ENCODE measurements at regions not wholly inside any gene's neighbourhood (a gene's known extent, or its start where the extent isn't known, plus 50 kb on each side); places are given as distances from the start of the nearest gene placed in this dataset.

DNA sequence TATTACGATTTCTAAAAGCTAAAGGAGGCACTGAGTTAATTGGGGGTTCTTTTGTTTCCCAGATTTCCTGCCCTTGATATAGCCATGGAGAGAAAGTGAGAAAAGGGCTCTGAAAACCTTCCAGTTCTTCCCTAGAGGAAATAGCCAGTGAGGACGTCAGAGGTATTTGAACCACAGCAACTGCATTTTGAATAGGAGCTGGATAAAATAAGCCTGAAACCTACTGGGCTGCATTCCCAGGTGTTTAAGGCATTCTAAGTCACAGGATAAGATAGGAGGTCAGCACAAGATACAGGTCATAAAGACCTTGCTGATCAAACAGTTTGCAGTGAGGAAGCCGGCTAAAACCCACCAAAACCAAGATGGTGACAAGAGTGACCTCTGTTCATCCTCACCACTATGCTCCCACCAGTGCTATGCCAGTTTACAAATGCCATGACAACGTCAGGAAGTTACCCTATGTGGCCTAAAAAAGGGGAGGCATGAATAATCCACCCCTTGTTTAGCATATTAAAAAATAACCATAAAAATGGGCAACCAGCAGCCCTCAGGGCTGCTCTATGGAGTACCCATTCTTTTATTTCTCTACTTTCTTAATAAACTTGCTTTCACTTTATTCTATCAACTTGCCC is 85.1 kb upstream of the FRMD4A start:
- no peaks in the 10 kb centered on the region for H3K4me1 ChIP-seq (ENCODE audit: low read depth)
- H3K9me3 ChIP-seq = no peaks in the 10 kb centered on the region
- DNase-seq (no peak), ATAC-seq (no peak)
- H3K36me3 ChIP-seq (ENCODE audit: low read depth) = no peaks in the 10 kb centered on the region
- intact Hi-C loops (cut with DNase I, micrococcal nuclease) = no loop called here
- no peak overlapping the region for H3K4me3 ChIP-seq
- TF ChIP-seq, protein P1, sequence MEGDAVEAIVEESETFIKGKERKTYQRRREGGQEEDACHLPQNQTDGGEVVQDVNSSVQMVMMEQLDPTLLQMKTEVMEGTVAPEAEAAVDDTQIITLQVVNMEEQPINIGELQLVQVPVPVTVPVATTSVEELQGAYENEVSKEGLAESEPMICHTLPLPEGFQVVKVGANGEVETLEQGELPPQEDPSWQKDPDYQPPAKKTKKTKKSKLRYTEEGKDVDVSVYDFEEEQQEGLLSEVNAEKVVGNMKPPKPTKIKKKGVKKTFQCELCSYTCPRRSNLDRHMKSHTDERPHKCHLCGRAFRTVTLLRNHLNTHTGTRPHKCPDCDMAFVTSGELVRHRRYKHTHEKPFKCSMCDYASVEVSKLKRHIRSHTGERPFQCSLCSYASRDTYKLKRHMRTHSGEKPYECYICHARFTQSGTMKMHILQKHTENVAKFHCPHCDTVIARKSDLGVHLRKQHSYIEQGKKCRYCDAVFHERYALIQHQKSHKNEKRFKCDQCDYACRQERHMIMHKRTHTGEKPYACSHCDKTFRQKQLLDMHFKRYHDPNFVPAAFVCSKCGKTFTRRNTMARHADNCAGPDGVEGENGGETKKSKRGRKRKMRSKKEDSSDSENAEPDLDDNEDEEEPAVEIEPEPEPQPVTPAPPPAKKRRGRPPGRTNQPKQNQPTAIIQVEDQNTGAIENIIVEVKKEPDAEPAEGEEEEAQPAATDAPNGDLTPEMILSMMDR (IDR thresholded peaks at IDR 0.05) = no peak

DNA sequence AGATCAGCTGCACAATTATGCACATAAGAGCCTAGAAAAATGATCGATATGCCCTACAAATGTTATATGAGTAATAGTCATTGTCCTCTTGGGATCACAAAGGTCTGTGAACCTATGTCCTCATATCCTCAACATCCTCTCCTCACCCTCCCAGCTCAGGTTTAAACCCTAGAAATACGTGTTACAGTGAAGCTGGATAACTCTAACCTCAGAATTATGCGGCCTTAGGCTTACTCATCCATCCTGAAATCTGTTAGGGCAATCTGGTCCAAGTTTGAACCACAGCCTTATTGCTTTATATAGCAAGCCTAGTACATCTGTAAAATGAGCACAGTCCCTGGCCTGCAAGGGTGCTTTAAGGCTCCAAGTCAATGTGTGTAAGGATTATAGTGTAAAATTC is 84.2 kb upstream of the FRMD4A start:
- H3K4me1 ChIP-seq (ENCODE audit: low read depth) = no peaks in the 10 kb centered on the region
- no peaks in the 10 kb centered on the region for H3K36me3 ChIP-seq (ENCODE audit: low read depth)
- no peak for DNase-seq
- intact Hi-C loops (cut with DNase I, micrococcal nuclease) = no loop called here
- H3K4me3 ChIP-seq = no peak overlapping the region
- H3K9me3 ChIP-seq = no peaks in the 10 kb centered on the region
- TF ChIP-seq, protein P1 (IDR thresholded peaks at IDR 0.05) = no peak
- ATAC-seq = no peak

DNA sequence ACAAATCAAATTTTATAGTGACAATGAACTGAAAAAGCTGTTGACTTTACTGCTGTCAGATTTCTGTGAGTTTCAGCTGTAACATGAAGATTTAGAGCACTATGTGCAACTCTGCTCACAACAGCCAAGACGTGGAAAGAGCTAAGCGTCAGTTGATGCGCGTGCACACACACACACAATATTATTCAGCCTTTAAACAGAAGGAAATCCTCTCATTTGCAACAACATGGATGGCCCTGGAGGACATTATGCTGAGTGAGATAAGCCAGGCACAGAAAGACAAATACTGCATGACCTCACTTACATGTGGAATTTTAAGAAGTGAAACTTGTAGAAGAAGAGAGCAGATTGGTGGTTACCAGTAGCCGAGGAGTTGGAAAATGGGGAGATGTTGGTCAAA is 82.8 kb upstream of the FRMD4A start:
- DNase-seq (no peak), ATAC-seq (no peak)
- Histone ChIP-seq H3K4me3 (no peak overlapping the region), H3K9me3 (no peaks in the 10 kb centered on the region), H3K4me1 (ENCODE audit: low read depth) (no peaks in the 10 kb centered on the region), H3K36me3 (ENCODE audit: low read depth) (no peaks in the 10 kb centered on the region)
- intact Hi-C loops (cut with DNase I, micrococcal nuclease) = no loop called here
- TF ChIP-seq, protein P1 (IDR thresholded peaks at IDR 0.05) = no peak

DNA sequence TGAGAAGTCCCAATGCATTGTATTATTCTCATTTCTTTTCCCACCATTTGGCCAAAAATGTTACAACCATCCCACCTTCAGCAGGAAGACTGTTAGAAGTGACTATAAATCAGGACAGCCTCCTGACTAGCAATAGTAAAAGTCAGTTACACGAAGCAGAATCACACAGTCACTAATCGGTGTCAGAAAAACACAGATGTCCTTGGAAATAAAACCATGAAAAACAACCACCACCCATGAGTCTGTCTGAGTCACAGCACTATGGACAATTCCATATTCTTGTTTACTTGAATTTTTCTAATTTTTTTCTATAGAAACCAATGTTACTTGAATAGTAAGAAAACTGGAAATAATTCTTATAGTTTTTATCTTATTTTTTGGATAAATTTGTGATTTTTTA is 81.9 kb upstream of the FRMD4A start:
- TF ChIP-seq, protein P1 (IDR thresholded peaks at IDR 0.05) = no peak
- ATAC-seq (no peak), DNase-seq (no peak)
- Histone ChIP-seq H3K9me3 (no peaks in the 10 kb centered on the region), H3K36me3 (ENCODE audit: low read depth) (no peaks in the 10 kb centered on the region), H3K4me3 (no peak overlapping the region), H3K4me1 (ENCODE audit: low read depth) (no peaks in the 10 kb centered on the region)
- intact Hi-C loops (cut with DNase I, micrococcal nuclease) = no loop called here

DNA sequence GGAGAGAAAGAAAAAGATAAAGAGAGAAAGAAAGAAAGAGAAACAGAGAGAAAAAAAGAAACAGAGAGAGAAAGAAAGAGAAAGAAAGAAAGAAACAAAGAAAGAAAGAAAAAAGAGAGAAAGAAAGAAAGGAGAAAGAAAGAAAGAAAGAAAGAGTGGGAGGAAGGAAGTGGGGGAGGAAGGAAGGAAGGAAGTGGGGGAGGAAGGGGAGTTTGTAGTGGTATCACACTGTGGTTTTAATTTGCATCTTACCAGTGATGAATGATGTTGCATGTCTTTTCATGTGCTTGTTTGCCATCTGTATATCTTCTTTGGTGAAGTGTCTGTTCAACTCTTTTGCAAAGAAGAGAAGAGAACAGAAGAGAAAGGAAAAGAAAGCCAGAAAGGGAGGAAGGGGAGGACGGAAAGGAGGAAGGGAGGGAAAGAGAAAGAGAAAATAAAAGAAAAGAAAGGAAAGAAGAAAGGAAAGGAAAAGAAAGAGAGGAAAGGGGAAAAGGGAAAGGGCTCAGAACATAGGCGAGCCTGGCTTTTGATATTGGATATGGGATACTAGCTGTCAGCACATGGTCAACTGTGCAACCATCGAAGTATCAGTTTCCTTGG is 79.2 kb upstream of the FRMD4A start:
- no peak for DNase-seq
- H3K9me3 ChIP-seq = no peaks in the 10 kb centered on the region
- H3K36me3 ChIP-seq (ENCODE audit: low read depth) = no peaks in the 10 kb centered on the region
- TF ChIP-seq, protein P1 (IDR thresholded peaks at IDR 0.05) = no peak
- intact Hi-C loops (cut with DNase I, micrococcal nuclease) = no loop called here
- no peaks in the 10 kb centered on the region for H3K4me1 ChIP-seq (ENCODE audit: low read depth)
- no peak overlapping the region for H3K4me3 ChIP-seq
- ATAC-seq = no peak
